Keratinocyte (primary cell): ENCODE measurements at regions not wholly inside any gene's neighbourhood (a gene's known extent, or its start where the extent isn't known, plus 50 kb on each side); places are given as distances from the start of the nearest gene placed in this dataset.

ENCODE experiments used
- DNase-seq: peaks from one replicate; pipeline ENCODE4 v3.0.0-alpha.2; 2011; ENCODE audit warnings: low read depth, missing footprints, low spot score
- FAIRE-seq: peaks from 2 replicates; lab custom pipeline; 2011; peaks lifted over from hg19 to GRCh38; lab: Jason Lieb, UNC
- H2AFZ ChIP-seq: 2 replicates; pipeline ENCODE4 v1.6.0; 2012; ENCODE audit warnings: low read length, control low read depth, inconsistent platforms; ENCODE audit not compliant: control insufficient read depth
- H3K27ac ChIP-seq: 2 replicates; pipeline ENCODE4 v1.5.1; 2011; ENCODE audit warnings: low read length; ENCODE audit not compliant: control insufficient read depth, insufficient read depth
- H3K27me3 ChIP-seq: 3 replicates; pipeline ENCODE4 v1.6.0; 2011; ENCODE audit warnings: low read length; ENCODE audit not compliant: control insufficient read depth, insufficient read depth; ENCODE audit errors: extremely low read depth
- H3K36me3 ChIP-seq, 2 experiments: 2 replicates in 1 of 2; 3 replicates in 1 of 2; pipeline ENCODE4 v1.5.1; 2011; ENCODE audit warnings: low read length in 2 of 2, mild to moderate bottlenecking in 1 of 2; ENCODE audit not compliant: control insufficient read depth in 2 of 2, insufficient read depth in 2 of 2; ENCODE audit errors: extremely low read depth in 1 of 2
- H3K4me1 ChIP-seq: 3 replicates; pipeline ENCODE4 v1.5.1; 2011; ENCODE audit warnings: low read length; ENCODE audit not compliant: control insufficient read depth, insufficient read depth; ENCODE audit errors: extremely low read depth
- H3K4me2 ChIP-seq: 3 replicates; pipeline ENCODE4 v1.6.0; 2011; ENCODE audit warnings: low read depth, low read length; ENCODE audit not compliant: control insufficient read depth, insufficient read depth; ENCODE audit errors: extremely low read depth
- H3K4me3 ChIP-seq, 3 experiments: fragments of 200-600 bp in 1 of 3; sonication (generic) in 1 of 3; 2 replicates in 2 of 3; 3 replicates in 1 of 3; pipeline ENCODE4 v1.5.1; 2011 to 2016; ENCODE audit warnings: low read length in 3 of 3, mild to moderate bottlenecking in 3 of 3, control low read depth in 2 of 3, inconsistent platforms in 1 of 3, low read depth in 1 of 3, mixed read lengths in 1 of 3, mixed run types in 1 of 3, moderate library complexity in 1 of 3; ENCODE audit not compliant: control insufficient read depth in 2 of 3, insufficient read depth in 2 of 3; ENCODE audit errors: extremely low read depth in 1 of 3
- H3K79me2 ChIP-seq: 2 replicates; pipeline ENCODE4 v1.6.0; 2012; ENCODE audit warnings: low read length; ENCODE audit not compliant: control insufficient read depth, insufficient read depth
- H3K9ac ChIP-seq: 3 replicates; pipeline ENCODE4 v1.6.0; 2011; ENCODE audit warnings: low read length; ENCODE audit not compliant: control insufficient read depth, insufficient read depth; ENCODE audit errors: extremely low read depth
- H3K9me1 ChIP-seq: 3 replicates; pipeline ENCODE4 v1.6.0; 2011; ENCODE audit warnings: low read length; ENCODE audit not compliant: control insufficient read depth, insufficient read depth; ENCODE audit errors: extremely low read depth
- H3K9me3 ChIP-seq: 2 replicates; pipeline ENCODE4 v1.5.1; 2012; ENCODE audit warnings: low read depth, low read length; ENCODE audit not compliant: control insufficient read depth
- H4K20me1 ChIP-seq: 3 replicates; pipeline ENCODE4 v1.6.0; 2011; ENCODE audit warnings: low read length; ENCODE audit not compliant: control insufficient read depth, insufficient read depth; ENCODE audit errors: extremely low read depth
- EZH2 ChIP-seq: IDR thresholded peaks from one replicate; pipeline ENCODE4 v1.6.1; 2012; ENCODE audit warnings: inconsistent platforms, mild to moderate bottlenecking, low read length, moderate library complexity
- dilution Hi-C: fragments of 300-500 bp; cut with MboI; formaldehyde crosslinking; loops from one replicate; pipeline ENCODE4 v1.7.0; 2020; ENCODE audit warnings: low sequenced_read_pairs; ENCODE audit not compliant: extremely low pct_ligation_motif_present
- TF ChIP-seq, protein P1 (sequence below), 3 experiments: IDR thresholded peaks in 1 of 3; conservative IDR thresholded peaks in 1 of 3; optimal IDR thresholded peaks in 1 of 3; 2 replicates in 2 of 3; 3 replicates in 1 of 3; pipeline versions ENCODE3 to v1.5.1; 2011; ENCODE audit warnings: low read length in 3 of 3, mild to moderate bottlenecking in 3 of 3, moderate library complexity in 2 of 3, control low read depth in 1 of 3, inconsistent platforms in 1 of 3; ENCODE audit not compliant: insufficient read depth in 2 of 3; ENCODE audit errors: extremely low read depth in 1 of 3

DNA sequence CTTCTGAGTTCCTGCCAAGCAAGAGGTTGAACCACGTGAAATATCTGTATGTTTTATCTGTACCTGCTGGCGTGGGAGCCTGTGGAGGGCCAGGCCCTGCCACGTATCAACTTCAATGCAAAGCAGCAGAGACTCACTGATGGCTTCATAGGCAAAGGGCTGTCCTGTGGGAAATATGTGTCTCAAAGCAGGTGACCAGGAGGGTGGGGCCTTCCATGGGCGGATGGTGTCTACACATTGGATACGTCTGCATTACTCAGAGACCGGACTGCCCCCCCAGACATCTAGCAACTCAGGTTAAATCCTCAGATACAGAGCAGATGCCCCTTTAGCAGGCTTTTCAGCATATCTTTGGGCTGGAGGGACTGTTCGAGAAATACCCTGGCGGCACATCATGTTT, 210.8 kb upstream of the C1orf174 start:
- Histone ChIP-seq H4K20me1 (no peaks in the 10 kb centered on the region), H3K27ac (no peak overlapping the region), H3K79me2 (no peaks in the 10 kb centered on the region), H3K36me3 (no peaks in the 10 kb centered on the region), H3K4me2 (no peak overlapping the region), H3K9me3 (peaks cover 2% of the 10 kb centered on the region), H3K9ac (no peak overlapping the region), H2AFZ (no peak overlapping the region), H3K4me1 (no peaks in the 10 kb centered on the region), H3K4me3 (no peak overlapping the region), H3K27me3 (no peaks in the 10 kb centered on the region), H3K9me1 (no peaks in the 10 kb centered on the region)
- TF ChIP-seq, protein P1, sequence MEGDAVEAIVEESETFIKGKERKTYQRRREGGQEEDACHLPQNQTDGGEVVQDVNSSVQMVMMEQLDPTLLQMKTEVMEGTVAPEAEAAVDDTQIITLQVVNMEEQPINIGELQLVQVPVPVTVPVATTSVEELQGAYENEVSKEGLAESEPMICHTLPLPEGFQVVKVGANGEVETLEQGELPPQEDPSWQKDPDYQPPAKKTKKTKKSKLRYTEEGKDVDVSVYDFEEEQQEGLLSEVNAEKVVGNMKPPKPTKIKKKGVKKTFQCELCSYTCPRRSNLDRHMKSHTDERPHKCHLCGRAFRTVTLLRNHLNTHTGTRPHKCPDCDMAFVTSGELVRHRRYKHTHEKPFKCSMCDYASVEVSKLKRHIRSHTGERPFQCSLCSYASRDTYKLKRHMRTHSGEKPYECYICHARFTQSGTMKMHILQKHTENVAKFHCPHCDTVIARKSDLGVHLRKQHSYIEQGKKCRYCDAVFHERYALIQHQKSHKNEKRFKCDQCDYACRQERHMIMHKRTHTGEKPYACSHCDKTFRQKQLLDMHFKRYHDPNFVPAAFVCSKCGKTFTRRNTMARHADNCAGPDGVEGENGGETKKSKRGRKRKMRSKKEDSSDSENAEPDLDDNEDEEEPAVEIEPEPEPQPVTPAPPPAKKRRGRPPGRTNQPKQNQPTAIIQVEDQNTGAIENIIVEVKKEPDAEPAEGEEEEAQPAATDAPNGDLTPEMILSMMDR (optimal IDR thresholded peaks at IDR 0.05 in 1 of 3, IDR thresholded peaks at IDR 0.05 in 1 of 3, conservative IDR thresholded peaks at IDR 0.05 in 1 of 3; ENCODE audit: extremely low read depth in 1 of 3, insufficient read depth in 2 of 3, low read length in 3 of 3) = no peak
- TF ChIP-seq EZH2 = no peak
- dilution Hi-C loops = no loop called here
- DNase-seq (no peak), FAIRE-seq (no peak)

DNA sequence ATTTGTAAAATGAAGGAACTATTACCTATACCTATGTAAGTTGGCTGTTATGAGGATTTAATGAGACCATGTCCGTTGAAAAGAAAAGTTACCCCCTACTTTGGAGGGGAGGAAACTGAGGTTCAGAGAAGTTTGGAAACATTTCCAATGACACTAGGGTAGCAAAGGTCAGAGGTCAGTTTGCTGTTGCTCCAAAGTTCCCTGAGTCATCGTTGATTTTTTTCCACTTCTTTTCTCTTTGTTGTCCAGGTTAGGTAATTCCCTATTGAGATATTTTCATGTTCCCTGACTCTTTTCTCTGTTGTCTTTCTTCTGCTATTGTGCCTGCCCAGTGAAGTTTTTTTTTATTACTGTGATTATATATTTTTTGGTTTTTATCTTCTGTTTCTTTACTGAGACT, 213.8 kb upstream of the C1orf174 start:
- Histone ChIP-seq H4K20me1 (no peaks in the 10 kb centered on the region), H3K4me2 (no peak overlapping the region), H3K4me3 (no peak overlapping the region), H3K27me3 (no peaks in the 10 kb centered on the region), H3K79me2 (no peaks in the 10 kb centered on the region), H3K9me3 (peaks cover 5% of the 10 kb centered on the region), H3K9me1 (no peaks in the 10 kb centered on the region), H3K36me3 (no peaks in the 10 kb centered on the region), H3K4me1 (no peaks in the 10 kb centered on the region), H3K27ac (no peak overlapping the region), H3K9ac (no peak overlapping the region), H2AFZ (no peak overlapping the region)
- TF ChIP-seq, protein P1 (optimal IDR thresholded peaks at IDR 0.05 in 1 of 3, IDR thresholded peaks at IDR 0.05 in 1 of 3, conservative IDR thresholded peaks at IDR 0.05 in 1 of 3; ENCODE audit: extremely low read depth in 1 of 3, insufficient read depth in 2 of 3, low read length in 3 of 3) = no peak
- TF ChIP-seq EZH2 = no peak
- DNase-seq (no peak), FAIRE-seq (no peak)
- dilution Hi-C loops = no loop called here
